NOMO-1 treated with DMSO at 0.1 percent for 48 hours (cell line): ENCODE measurements at regions not wholly inside any gene's neighbourhood (a gene's known extent, or its start where the extent isn't known, plus 50 kb on each side); places are given as distances from the start of the nearest gene placed in this dataset.

ENCODE experiments used
- DNase-seq: peaks from one replicate; lab custom pipeline; 2025; ENCODE audit not compliant: unreplicated experiment; lab: John Stamatoyannopoulos, UW

DNA sequence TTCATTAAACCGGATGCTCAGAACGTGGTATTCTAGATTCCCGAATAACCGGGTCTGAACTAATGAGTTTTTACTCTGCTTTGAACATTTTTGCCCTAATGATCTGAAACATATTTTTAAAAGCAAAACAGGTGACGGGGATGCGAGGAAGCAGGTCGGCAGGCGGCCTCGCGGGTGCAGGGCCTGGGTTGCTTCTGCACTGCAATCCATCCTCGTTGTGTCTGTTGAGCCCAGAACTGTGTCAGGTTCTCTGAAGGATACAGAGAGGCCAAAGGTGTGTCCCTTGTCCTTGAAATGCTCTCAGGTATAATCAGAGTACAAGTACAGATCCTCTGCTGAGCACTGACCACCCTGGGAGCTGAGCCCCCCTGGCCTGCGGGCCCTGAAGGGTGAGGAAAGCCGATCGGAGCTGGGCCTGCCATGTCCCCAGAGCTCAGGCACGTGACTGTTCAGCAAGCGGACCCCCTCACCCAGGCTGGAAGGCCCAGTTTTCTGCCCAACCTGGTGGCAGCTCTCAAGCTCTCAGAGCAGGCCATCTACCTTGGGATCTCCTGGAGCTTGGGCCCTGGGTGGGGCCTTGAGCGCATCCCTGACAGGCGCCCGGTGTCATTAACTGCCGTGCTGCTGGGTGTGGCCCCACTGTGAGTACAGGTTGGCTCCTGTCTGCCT, 151.8 kb downstream of the OLFM1 start:
- DNase-seq, result no peak

GRCh38 chr9:135239769-135240141, 152.3 kb downstream of the OLFM1 start:
- DNase-seq, result no peak

DNA sequence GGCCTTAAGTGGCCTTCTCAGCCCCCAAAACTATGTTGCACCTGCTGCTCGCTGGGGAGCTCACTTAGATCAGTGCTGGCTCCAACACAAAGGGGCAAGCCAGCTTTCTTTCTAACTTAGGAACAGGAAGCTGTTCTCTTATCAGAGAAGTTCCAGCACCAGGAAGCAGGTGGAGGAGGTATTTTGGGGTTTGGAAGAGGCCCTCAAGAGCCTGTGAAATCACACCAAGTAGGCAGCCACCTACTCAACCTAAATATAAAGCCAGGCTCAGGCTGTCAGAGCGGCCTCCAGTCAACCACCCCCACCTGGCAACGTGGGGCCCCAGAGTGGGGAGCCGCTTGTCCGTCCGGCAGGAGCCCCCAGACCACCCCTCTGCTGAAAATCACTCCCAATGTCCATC, 152.8 kb downstream of the OLFM1 start:
- no peak for DNase-seq

DNA sequence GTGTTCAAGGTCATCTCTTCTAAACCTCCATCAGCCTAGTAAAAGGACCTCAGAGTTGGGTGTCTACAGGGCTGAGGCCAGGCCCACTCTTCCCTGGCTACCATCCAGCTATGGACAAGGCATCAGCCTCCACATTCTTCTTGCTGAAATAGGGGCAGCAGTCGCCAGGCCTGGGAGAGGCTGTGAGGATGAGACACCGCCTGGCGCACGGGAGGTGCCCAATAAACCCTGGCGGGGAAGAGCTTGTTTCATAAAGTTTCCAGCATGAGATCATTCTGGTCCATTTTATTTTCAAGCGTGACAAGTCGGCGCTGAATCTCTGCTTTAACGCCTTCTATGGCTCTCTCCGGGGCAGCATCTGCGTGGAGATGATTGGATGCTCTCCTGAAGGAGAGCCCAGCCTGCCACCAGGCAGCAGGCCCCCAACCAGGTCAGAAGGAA, 153.4 kb downstream of the OLFM1 start:
- DNase-seq, result no peak

DNA sequence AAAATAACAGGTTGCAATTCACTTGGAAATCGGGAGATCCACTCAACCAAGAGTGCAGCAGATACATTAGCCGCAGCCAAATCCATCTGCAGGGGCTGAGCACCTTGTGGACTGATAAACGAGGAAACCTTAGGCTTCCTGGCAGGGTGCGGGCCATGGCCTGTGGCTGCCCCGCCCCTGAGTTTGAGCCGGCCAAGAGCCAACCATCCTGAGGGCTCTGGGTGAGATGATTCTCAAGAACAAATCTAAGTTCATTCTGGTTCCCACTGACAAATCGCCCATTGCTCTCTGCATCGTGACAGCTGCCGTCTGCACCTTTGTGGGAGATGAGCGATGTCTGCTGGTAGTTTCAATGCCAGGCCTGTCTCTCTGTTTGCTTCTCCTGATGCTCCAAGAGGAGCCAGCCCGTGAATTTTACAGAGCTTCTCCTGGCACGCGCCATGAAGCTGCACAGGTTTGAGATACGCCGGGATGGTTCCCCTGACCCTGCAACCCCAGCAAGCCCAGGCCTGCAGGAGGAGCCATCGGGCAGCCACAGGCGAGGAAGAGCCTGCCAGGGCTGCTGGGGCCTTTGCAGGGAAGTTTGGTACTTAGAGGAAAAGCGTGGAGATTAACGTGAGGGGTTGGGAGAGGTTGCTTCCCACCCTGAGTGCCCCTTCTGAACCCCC, 154.0 kb downstream of the OLFM1 start:
- DNase-seq, result no peak

DNA sequence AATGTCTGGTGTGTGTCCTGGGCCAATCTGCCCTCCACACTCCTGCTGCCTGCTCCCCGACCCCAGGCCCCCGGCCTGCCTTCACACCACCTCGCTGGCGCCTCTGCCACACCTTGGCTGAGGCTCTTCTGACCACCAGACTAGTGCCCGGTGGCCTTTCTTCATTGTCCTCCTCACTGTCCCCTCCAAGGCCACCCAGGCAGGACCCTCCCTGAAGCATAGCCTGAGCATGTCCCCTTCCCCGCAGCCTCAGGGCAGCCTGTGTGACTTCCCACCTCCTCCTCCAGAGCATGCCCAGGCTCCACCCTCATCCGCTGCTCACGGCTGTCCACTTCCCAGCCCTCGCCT, 154.6 kb downstream of the OLFM1 start:
- DNase-seq, result no peak

DNA sequence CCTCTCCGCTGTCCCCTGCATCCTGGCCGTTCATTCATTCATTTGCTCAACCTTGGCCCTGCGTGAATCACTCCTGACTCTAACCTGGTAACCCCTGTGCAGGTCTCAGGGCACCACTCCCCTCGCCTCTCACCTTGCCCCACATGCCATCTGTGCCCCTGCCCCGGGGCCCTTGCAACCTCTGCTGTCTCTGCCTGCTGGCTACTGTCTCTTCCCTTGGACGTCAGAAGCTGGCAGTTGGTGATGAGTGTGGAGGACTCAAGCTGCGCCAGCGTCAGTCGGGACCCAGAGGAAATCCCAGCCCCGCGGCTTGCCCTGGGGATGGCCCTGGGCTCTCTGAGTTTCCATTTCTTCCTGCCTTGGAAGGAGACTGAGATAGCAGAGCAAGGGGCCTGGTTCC, 154.9 kb downstream of the OLFM1 start:
- no peak for DNase-seq

- no peak for DNase-seq
These were observed 156.0 kb downstream of the OLFM1 start for GRCh38 chr9:135243201-135244190.

DNA sequence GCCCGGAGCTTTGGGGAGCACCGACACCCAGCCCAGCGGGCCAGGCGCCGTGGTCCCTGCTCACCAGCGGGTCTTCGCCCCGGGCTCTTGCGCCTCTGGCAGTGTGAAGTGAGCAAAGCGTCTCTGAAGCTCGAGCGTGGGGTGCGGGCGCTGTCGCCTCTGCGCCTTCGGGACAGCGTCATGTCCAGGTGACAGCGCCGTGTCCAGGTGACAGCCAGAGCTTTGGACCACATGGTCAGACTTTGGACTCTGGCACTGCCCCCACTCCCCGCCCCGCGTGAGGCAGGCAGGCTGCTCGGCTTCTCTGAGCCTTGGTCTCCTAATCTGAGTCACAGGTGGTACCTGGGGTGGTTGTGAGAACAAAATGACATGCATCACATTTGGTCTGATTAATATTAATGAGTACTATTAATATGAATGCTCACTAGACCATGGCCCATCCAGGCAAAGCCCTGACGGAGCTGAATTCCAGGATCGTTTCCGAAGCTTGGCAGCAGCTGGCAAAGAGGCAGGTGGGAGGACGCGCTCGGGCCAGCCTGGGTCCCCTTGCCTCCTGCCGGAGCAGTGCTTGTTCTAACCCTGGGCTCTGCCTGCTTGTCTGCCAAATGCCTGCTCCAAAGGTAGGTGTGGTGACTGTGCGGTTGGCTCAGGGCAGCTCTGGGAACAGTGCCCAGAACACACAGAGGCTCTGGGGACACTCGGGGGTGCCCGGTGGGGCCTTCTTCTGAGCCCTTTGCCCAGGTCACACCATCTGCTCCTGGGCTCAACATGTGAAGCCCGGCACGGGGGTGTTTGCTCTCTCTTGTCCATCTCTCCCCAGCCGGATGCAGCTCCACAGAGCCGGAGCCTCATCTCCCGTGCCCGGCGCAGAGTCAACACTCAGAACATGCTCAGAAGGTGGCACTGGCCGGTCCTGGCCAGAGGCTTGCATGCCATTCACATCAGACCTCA, 157.1 kb downstream of the OLFM1 start:
- no peak for DNase-seq

- no peak for DNase-seq
These were observed 158.2 kb downstream of the OLFM1 start for GRCh38 chr9:135245482-135246247.

DNA sequence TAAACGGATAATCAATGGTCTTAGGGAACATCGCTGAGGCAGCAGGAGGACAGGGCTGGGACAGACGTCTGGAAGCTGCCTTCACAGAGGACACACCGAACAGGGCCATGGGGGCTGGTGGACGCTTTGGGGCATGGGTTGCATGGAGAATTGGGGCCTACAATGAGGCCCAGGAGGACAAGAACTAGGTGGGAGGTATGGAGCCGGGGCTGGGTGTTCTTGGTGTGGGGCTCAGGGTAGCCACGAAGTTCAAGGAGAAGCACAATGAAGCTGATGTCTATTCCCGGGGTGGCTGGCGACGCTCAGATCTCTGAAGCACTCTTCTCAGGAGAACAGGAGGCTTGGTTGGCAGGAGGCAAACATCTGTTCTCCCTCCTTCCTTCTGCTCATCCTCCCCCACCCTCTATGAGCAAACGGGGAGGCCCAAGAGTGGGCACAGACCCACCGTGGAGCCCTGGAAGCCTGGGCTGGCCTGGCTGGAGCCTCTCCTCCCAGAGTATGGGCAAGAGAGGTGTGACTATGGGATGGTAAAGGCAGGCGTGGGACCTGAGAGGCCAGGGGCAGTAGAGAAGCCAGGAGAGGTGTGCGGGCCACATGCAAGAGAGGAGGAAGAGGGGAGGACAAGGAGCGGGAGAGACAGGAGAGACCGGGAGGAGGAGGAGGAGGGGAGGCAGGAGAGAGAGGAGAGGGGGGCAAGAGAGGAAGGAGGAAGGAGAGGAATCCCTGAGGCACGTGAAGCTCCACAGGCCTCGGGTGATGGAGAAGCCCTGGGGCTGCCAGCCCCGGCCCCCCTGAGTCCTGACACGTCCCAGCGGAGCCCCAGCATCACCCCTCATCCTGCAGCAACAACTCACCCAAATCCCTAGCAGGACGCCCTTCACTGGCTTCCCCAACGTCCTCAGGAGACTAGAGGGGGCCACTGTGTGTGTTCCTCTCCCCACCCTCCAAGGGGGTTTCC, 159.1 kb downstream of the OLFM1 start:
- no peak for DNase-seq

DNA sequence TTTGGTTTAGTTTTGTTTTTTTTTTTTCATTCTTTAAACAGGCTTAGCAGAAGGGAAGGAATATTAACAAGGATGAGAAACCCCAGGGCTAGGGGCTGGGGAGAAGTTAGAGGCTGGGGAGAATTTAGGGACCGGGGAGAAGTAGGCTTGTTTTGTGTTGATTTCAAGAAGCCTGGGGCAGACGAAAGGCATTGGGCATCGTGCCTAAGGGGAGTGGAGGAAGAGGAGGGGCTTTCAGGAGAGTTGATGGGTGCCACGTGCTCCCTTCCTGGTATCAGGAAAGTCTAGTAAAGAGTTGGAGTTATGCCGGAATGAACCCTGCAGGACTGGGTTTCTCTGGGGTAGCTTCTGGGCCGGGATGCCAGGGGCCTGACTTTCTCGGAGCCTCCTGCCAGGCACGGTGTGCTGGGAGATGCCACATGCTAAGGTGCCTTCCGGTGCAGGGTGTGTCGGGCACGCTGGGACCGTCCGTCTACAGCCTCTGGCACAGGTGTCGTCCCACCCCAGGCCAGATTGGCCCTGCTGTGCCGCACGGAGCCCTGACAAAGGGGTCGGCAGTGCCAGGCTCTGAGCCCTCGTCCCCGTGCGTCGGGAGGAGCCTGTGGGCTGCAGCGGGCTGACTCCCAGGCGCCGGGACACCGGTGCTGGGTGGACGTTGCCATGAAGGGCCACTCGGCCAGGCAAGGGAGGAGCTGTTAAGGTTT, 159.9 kb downstream of the OLFM1 start:
- DNase-seq, result no peak

- no peak for DNase-seq
These were observed 160.6 kb downstream of the OLFM1 start for GRCh38 chr9:135248111-135248510.

GRCh38 chr9:135248721-135249120, 161.3 kb downstream of the OLFM1 start:
- DNase-seq, result no peak

- no peak for DNase-seq
These were observed 161.7 kb downstream of the OLFM1 start for GRCh38 chr9:135249191-135249590.

GRCh38 chr9:135249711-135250110, 162.2 kb downstream of the OLFM1 start:
- DNase-seq, result no peak

DNA sequence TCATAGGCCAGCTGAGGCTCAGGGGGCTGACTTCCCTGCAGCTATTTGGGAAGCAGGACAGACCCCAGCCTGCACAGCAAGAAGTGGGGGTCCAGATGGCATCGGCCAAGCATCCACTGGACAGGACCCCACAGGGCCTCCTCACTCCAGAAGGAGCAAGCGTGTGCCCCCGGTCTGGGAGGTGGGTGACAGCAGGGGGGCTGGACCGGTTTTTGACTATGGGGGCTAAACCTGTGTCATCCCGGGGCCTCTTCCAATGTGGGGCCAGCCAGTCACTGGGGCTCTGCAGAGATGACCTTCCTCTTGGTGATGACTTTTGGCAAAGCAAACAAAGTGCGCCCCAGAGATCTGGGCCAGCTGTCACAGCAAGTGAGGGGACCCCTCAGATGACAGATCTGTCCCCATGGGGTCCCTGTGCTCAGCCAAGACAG, 163.9 kb downstream of the OLFM1 start:
- DNase-seq, result no peak
